Activated CD4-positive, alpha-beta T cell treated with anti-CD3 and anti-CD28 coated beads for 48 hours (primary cell): ENCODE measurements at regions not wholly inside any gene's neighbourhood (a gene's known extent, or its start where the extent isn't known, plus 50 kb on each side); places are given as distances from the start of the nearest gene placed in this dataset.
A peak's percentile ranks its signal among the peaks of the same experiment; 100 is the strongest.

Experiments used
- DNase-seq: peaks from one replicate; pipeline ENCODE4 v3.0.0-alpha.2; 2020

DNA sequence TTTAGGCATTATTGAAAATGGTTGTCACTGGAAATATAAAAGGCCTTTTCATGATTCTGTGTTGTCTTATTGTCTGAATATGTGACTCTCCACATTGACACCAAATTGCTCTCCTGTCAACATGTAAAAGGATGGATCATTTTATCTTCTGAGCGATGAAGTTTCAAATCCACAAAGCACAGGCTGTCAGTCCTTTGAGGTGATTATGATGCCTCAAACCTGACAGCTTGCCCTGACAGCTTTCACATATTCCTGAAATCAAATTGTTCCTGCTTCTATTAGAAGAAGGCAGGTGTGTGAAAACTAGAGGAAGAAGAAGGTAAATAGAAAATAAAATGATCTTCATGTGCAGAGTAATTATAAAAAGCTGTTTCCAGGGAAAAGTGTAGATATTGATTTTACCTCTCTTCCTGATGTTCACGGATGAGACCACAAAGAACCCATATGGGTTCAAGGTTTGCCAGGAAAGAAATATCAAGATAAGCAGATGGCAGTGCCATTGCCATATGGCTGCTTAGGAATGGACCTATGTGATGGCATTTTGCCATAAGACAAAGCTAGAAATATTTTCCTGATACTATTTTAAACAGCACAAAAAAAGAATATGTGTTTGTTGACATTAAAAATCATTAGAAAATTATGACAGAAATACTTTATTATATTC lies 1006.3 kb upstream of the AGA start:
- DNase-seq = no peak

DNA sequence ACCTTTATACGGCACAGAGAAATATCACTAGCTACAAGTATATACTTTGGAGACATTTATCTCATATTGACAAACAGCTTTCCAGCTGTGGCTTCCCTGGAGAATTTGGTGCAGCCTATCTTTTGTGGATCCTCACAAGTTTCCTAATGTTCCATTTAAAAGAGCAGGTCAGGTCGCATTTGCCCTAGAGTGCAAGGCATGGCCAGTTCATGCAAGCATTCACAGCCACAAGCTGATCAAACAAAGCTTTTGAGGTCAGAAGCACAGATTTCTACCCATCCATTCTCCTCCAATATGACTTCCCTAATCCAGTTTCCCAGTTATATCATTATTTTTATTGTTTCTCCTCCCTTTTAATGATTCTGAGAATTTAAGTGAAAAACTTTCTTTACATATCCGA lies 1008.4 kb upstream of the AGA start:
- no peak for DNase-seq

DNA sequence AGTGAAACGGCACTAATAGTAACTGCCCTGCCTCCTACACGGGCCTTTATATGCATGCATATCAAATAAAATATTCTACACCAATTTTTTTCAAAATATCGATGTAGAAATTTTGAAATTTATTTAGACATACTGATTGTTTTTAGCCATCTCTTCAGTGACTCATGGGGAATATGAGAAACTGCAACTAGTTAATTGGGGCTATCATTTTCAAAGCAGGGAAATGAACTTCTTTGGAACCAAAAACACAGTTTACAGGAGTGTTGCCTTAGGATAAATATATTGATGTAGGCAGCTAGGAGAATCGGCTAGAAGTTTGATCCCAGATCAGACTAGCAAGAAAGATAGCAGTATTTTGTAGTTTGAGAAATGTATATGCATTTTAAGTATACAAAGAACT lies 1010.8 kb upstream of the AGA start:
- no peak for DNase-seq

DNA sequence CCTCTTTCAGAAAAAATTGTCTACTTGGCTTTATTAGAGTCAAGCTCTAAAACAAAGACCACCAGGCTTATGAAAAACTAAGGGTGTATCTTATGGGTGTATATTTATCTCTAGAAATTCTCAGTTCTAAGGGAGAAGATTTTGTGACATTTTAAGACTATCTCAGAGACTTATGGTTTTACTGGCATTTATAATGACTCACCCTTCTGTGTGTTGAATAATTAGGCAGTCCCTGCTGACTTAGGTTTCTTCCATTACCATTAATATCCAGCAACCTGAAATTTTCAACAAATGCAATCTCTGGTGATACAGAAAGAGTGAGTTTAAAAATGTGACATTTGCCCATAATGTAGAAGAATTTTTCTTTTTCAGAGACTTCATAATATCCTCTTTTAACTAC lies 1015.0 kb upstream of the AGA start:
- DNase-seq = no peak

DNA sequence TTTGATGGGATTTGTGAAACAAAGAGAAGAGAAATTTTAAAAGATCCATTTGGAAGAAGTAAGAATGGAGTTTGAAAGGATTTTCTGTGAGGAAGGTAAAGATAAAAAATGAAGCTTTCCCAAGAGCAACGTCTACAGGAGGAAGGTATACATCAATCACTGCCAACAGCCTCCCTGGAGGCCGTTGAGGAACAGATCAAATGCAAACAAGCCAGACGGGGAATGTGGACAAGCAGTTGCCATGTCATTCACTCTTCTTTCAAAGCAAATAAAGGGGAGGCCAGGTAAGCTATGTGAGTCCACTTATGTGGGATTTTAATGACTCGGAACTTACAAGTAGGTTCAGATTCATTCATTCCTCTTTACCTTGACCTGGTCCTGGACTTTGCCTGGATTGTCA lies 1020.5 kb upstream of the AGA start:
- DNase-seq = no peak

DNA sequence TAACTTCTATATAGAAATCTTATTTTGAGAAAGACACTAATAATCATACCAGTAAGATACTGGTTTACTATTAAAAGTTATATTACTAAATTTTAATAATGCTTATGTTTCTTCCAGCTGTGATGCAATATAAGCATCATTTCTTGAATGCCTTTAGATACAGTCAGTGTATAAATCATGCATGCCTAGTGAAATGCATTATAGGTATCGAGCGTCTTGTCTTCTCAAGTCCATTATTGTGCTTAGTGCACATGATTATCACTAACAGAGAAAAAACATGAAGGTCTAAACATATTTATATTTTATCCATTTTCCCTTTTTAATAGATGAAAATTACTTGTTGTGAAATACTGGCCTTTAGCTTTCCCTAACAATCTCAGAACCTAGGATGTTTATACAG lies 1021.5 kb upstream of the AGA start:
- DNase-seq = no peak

DNA sequence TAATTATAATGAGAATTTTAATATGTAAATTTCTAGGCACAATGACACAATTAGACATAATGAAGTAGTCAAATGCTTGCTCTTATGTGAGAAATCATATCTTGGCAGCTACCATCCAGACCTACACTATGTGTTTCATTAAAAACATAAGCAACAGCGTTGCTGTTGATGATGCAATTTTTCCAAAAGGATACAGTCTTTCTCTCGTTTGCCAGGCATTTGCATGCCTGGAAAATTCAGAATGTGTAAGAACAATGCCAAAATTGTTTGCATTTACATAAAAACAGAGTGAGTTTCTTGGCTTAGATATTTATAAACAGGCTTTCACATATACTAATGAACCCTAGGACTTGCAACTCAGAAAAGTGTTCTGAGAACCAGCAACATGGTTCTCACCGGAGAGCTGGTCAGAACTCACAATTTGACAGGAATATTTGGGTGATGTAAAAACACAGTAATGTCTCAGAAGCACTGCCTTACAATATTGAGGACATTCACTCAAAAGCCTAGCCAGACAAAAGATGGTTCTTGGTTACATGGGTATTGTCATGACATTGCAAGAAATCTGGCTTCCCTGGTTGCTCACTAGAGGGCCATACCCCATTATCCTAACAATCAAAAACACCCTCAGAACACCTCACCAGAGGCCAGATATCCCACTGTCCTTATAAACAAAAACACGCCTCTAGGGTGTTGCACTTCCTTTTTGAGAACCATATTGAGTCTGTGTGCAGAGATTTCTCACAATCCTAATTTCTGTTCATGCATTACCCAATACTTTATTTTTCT lies 1029.0 kb upstream of the AGA start:
- DNase-seq = no peak

DNA sequence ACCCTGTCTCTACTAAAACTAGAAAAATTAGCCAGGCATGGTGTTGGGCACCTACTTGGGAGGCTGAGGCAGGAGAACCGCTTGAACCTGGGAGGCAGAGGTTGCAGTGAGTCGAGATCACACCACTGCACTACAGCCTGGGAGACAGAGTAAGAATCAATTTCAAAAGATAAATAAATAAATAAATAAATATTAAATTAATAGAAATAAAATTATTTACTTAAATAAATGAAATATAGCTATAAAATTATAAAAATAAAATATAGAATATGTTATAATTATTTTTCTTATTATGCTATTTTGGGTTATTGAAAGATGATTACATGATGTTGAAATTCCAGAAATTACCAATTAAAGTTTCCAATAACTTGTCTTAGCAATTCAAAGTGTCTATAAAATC lies 1029.8 kb upstream of the AGA start:
- no peak for DNase-seq

DNA sequence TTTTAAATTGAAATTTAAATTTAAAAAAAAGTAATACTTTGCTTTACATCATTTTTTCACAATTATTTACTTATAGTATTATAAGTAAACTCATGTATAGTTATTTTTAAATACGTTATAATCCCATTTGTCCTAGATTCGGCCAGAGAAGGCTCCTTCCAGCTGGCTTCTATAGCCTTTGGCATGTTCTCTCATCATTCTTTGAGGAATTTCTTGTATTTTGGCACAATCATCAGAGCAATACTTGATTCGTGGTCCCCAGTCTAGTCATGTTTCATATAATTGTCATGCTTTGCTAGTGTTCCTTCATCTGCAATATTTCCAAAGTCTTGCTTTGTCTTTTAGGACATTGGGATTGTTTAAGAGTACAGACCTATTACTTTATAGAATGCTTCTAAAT lies 1037.9 kb upstream of the AGA start:
- DNase-seq = no peak

DNA sequence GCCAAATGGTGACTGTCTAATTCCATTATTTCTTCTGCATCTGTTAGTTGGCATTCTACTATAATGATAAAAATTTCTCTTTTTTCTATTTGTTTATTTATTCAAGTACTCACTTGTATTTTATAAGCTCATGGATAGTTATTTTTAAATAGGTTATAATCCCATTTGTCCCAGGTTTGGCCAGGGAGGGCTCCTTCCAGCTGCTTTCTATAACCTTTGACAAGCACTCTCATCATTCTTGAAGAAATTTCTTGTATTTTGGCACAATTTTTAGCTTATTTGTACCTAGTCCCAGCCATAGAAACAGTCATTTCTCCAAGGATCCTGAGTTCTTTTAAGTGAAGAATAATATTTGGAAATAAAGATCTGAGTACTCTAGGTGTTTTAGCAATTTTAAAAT lies 1038.6 kb upstream of the AGA start:
- DNase-seq = no peak

DNA sequence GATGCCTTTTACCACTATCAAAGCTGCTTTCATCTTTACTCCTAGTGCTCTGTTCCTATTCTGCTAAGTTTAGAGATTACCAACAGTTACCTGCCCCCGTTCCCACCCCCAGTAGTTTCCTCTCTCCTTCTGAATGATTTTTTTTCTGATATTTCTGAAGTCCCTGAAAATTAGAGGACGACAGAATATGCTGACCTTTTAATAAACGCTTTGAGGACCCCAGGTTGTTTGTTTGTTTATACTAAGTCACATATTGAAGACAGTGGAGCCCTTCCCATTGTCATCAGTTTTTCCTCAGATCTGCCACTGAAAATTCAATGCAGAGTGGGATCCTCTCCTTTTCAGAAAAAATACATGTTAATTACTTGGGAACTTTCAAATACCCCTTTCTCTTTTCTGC lies 1039.3 kb upstream of the AGA start:
- no peak for DNase-seq

DNA sequence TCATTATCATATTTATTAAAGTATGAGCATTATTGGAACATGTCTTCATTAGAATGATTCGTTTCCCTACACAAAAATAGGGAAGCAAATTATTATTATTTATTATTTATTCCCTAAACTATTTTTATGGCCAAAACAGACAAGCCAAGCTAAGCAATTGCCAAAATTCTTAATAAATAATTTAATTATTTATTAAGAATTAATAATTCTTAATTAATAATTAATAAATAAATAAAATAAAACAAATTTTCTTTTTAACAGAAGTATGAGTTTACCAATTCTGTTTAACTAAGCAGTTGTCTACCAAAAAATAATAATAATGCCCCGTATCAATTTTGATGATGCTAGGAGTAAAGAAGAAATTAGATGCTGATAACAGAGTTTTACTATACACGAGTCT lies 1080.8 kb upstream of the AGA start:
- DNase-seq = no peak

DNA sequence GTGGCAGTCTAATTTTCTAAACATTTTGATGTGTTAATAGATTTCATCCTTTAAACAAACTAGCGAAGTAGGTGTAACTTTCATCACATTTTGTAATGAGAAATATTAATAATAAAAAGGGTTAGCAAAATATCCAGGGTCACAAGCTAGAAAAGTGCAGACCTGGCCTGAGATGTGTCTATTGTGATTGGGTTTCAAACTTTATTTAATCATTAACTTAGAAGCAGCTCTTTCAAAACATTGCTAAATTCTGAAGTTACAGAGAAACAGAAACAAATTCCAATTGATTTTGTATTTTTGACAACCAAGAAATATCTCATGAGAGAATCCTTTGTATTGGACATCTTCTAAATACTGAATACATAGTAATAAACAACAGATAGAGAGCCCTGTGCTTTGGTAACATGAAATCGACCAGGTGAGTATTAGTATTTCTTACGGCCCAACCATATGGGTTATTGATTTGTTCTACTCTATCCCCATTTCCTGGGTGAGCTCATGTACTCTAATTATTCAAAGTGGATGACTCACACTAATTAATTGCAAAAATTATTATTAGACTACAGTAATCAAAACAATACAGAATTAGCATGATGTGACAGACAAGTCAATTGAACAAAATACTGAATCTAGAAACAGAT lies 1093.8 kb upstream of the AGA start:
- DNase-seq = no peak

DNA sequence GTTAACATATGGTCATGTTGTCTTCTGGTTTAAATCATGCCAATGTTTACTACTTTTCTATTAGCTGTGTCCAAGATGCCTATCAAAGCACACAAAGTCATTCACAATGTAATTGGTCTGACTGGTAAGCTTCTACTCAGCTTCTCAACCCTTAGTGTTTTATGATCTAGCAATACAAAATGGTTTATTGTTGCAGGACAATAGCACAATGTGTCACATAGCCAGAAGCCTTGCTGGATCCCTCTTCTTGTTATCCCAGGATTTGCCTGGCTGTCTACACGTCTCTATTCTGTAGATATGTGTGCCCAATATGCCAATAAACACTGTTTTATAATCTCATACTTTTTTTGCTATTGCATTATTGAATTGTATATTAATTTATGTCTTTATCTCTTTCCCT lies 1111.0 kb upstream of the AGA start:
- DNase-seq = no peak

DNA sequence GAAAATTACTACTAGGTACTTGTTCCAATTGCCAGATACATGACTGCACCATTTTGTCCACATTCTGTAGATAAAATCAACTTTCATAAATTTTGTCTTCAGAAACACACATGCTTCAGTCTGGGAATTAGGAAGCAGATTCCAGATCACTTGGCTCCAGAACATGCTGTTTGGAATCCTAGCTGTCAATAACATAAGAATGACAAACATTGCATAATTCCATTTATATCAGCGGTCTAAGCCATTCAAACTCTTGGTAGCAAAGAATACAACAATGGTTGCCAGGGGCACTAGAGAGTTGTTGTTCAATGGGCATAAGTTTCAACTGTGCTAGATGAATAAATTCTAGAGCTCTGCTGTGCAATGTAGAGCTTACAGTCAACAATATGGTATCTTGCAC lies 1112.1 kb upstream of the AGA start:
- DNase-seq = no peak

DNA sequence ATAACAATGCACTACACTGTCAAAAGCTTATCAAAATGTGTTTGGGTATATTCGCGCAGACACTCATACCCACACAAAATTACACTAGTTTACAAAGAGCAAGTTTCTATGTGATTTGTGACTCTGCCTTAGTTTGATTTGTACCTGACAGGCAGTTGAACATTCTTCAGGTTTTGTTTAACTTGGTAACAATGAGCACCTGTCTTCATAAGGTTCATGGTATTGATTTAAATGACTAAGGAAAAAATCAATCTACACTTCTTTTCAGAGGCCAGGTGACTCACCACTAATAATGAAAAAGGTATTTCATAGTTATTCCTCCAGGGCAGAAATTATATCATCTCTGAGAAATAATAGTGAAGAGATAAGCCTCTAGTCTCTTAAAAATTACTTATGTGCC lies 1114.6 kb upstream of the AGA start:
- DNase-seq = no peak

DNA sequence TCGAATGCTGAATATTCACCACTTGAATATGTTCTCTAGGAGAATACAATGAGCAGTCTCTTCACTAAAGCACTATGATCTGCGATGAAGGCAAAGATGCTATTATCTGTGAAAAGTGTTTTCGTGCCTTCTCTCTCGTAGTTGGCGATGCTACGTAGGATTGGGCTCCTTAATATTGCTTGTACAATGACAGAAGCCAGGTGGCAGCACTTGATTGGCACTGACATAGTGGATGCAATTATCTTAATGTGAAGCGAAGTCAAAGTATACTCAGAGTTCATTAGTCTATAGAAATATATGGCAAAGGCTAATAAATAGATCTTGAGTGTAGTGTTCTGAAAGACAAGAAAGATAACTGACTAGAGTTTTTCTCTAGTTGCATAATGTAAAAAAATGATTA lies 1135.7 kb upstream of the AGA start:
- DNase-seq = no peak

DNA sequence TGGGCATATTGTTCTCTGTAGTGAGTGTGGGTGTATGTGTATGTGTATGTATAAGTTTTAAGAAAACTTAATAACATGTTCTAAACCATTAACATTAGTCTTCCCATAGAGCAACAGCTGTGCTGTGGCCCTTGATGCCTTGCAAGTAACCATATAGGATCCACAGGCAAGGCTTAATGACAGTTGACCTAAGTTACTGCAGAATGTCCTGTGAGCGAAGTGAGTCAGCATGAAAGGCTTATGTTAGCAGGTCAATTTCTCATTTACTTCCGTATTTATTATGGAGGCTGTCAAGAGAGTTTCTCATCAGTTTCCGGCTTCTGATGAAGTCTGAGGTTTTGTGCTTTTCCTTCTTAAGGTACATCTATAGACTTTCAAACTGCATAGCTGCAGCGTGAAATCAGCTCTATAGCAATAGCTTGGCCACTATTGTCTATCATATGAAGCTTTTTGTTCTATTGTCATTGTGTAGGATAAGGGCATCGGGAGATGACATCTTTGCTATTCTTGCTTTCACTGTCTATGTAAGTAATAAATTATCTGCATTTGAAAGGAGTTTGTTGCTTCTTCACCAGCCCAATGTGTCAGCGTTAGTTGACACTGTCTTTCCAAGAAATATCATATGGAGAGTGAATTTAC lies 1153.4 kb upstream of the AGA start:
- DNase-seq = no peak

DNA sequence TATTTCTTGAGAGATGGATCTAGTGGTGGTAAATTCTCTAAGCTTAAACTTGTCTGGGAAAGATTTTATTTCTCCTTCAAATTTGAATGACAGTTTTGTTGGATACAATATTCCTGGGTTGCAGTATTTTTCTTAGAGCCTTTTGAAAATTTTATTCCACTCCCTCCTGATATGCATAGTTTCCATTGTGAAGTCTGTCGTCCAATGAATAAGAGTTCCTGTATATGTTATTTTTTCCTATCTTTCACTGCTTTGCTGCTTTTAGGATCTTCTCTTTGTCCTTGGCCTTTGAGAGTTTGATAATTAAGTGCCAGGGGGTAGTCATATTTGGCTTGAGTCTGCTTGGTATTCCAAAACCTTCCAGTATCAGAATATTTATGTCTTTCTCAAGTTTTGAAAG lies 1156.4 kb upstream of the AGA start:
- no peak for DNase-seq

DNA sequence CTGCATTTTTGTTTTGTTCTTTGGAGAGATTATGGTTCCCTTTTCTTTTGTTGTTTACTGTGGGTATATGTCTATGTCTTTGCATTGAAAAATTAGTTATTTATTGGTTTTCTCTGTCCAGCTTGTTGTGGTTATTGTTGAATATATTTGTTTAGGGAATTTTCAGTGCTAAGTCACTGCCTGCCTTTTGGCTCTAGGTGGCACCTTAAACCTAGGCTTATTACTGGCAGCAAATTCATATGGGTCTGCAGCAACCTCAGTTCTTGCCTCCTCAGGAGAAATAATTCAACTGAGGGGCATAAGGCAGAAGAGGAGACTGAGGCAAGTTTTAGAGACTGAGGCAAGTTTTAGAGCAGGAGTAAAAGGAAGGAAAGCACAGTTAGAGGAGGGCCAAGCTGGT lies 1157.3 kb upstream of the AGA start:
- no peak for DNase-seq

DNA sequence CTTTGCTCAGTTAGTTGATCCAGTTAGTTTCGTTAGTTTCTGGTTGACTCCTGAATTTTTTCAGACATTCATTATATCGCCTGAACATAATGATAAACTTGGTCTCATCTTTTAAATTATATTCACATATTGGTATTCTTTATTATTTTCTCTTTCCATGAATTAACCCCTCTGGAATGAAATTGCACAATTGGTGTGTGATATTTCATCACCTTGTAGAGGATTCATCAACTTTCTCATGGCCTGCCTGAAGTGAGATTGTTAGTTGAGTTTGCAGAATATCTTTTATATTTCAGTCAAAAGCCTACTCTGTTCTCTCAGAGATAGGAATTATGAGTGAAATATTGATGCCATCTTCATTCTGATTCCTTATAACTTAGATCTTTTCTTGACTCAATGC lies 1160.6 kb upstream of the AGA start:
- no peak for DNase-seq

DNA sequence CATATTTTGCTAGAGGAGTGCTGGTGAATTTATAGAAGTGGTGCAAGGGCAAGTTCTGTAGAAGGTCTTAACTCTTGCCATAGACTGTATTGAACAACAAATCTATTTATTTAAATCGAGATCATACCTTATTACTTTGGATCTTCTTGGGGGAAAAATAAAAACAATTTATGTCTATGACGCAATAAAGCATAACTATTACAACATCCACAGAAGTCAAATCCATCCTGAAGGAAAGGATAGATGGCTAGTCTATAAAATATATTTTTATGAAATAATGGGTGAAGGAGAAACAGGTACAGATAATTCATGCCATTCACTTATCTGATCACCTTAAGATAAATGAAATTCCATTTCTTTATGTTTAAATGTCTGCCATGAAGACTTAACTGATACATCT lies 1168.8 kb upstream of the AGA start:
- DNase-seq = no peak

DNA sequence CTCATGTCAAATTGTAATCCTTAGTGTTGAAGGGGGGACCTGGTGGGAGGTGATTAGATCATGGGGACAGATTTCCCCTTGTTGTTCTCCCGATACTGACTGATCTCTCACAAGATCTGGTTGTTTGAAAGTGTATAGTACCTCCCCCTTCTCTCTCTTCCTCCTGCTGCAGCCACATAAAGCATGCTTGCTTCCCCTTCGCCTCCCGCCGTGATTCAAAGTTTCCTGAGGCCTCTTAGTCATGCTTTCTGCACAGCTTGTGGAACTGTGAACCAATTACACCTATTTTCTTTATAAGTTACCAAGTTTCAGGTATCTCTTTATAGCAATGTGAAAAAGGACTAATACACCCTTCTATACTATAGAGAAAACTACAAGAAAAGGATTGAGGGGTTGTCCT lies 1170.5 kb upstream of the AGA start:
- peak; percentile 16 for DNase-seq

DNA sequence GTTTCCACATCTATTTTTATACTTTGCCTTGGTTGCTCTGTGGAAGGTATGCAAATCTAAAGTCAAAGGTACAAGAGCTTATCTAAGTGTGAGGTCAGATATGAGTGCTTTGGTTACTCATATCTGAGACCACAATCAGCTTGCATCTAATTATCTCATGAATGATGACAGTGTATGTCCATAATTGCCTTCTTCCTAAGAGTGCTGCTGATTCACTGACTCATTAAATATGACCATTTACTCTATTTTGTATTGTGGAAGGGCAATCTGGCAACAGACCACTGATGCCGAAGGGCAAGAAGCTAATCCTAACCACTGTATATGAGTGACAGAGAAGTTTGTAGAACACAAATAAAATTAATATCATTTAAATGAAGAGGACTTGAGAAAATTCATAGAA lies 1190.2 kb upstream of the AGA start:
- DNase-seq = no peak
